ENCODE measurements at regions not wholly inside any gene's neighbourhood (a gene's known extent, or its start where the extent isn't known, plus 50 kb on each side); places are given as distances from the start of the nearest gene placed in this dataset.
"Not testable (repeated sequence)": the region's sequence is repeated elsewhere in the genome, so short reads cannot be mapped to it uniquely, and the experiment has no call there.

GRCh38 chr5:28807195-28807729, 1768.9 kb upstream of the CDH9 start:
- Mint-ChIP-seq H3K27me3 (no peaks in the 10 kb centered on the region), H3K27ac (no peak overlapping the region), H3K9me3 (peaks cover 0 to 4% of the 10 kb centered on the region in 2 donors), H3K36me3 (no peaks in the 10 kb centered on the region), H3K4me1 (no peaks in the 10 kb centered on the region), H3K4me3 (no peak overlapping the region)
- DNase-seq: no peak
- no peak for ATAC-seq (replicated peaks)

- DNase-seq; H3K4me1 Mint-ChIP-seq; H3K9me3 Mint-ChIP-seq; ATAC-seq (replicated peaks); H3K4me3 Mint-ChIP-seq; H3K36me3 Mint-ChIP-seq; H3K27me3 Mint-ChIP-seq; H3K27ac Mint-ChIP-seq: not testable (repeated sequence)
Observed at GRCh38 chr5:28799035-28799434, 1760.6 kb upstream of the CDH9 start.

GRCh38 chr5:28788954-28789353, 1750.6 kb upstream of the CDH9 start:
- no peak overlapping the region for H3K4me3 Mint-ChIP-seq
- ATAC-seq (replicated peaks): no peak
- DNase-seq: no peak
- no peak overlapping the region for H3K27ac Mint-ChIP-seq
- H3K27me3 Mint-ChIP-seq: no peaks in the 10 kb centered on the region
- peaks cover 3 to 4% of the 10 kb centered on the region in 2 donors for H3K9me3 Mint-ChIP-seq
- H3K36me3 Mint-ChIP-seq: no peaks in the 10 kb centered on the region
- H3K4me1 Mint-ChIP-seq: no peaks in the 10 kb centered on the region

GRCh38 chr5:28780083-28780692, 1741.8 kb upstream of the CDH9 start:
- no peaks in the 10 kb centered on the region for H3K27me3 Mint-ChIP-seq
- DNase-seq (no peak), ATAC-seq (replicated peaks) (no peak)
- no peaks in the 10 kb centered on the region for H3K36me3 Mint-ChIP-seq
- peaks cover 0 to 2% of the 10 kb centered on the region in 2 donors for H3K9me3 Mint-ChIP-seq
- no peak overlapping the region for H3K27ac Mint-ChIP-seq
- no peaks in the 10 kb centered on the region for H3K4me1 Mint-ChIP-seq
- H3K4me3 Mint-ChIP-seq: no peak overlapping the region

GRCh38 chr5:28779161-28779754, 1740.9 kb upstream of the CDH9 start:
- DNase-seq (no peak), ATAC-seq (replicated peaks) (no peak)
- Mint-ChIP-seq H3K4me3 (no peak overlapping the region), H3K27ac (no peak overlapping the region), H3K27me3 (no peaks in the 10 kb centered on the region), H3K36me3 (no peaks in the 10 kb centered on the region), H3K9me3 (no peaks in the 10 kb centered on the region), H3K4me1 (no peaks in the 10 kb centered on the region)

GRCh38 chr5:28770307-28770706, 1731.9 kb upstream of the CDH9 start:
- Mint-ChIP-seq H3K27me3 (no peaks in the 10 kb centered on the region), H3K27ac (no peak overlapping the region), H3K9me3 (no peaks in the 10 kb centered on the region), H3K4me1 (no peaks in the 10 kb centered on the region), H3K36me3 (no peaks in the 10 kb centered on the region), H3K4me3 (no peak overlapping the region)
- ATAC-seq (replicated peaks) (no peak), DNase-seq (no peak)

GRCh38 chr5:28766565-28767158, 1728.3 kb upstream of the CDH9 start:
- Mint-ChIP-seq H3K27ac (no peak overlapping the region), H3K9me3 (no peaks in the 10 kb centered on the region), H3K4me3 (no peak overlapping the region), H3K36me3 (no peaks in the 10 kb centered on the region), H3K4me1 (no peaks in the 10 kb centered on the region), H3K27me3 (no peaks in the 10 kb centered on the region)
- DNase-seq (no peak), ATAC-seq (replicated peaks) (no peak)

- H3K27me3 Mint-ChIP-seq: no peaks in the 10 kb centered on the region
- H3K4me1 Mint-ChIP-seq: no peaks in the 10 kb centered on the region
- H3K4me3 Mint-ChIP-seq: no peak overlapping the region
- DNase-seq: no peak
- no peak for ATAC-seq (replicated peaks)
- H3K27ac Mint-ChIP-seq: no peak overlapping the region
- no peaks in the 10 kb centered on the region for H3K36me3 Mint-ChIP-seq
- peaks cover 6 to 9% of the 10 kb centered on the region in 2 donors for H3K9me3 Mint-ChIP-seq
Observed at GRCh38 chr5:28751396-28751795, 1713.0 kb upstream of the CDH9 start.

GRCh38 chr5:28750251-28750650, 1711.9 kb upstream of the CDH9 start:
- no peaks in the 10 kb centered on the region for H3K4me1 Mint-ChIP-seq
- ATAC-seq (replicated peaks): no peak
- H3K27me3 Mint-ChIP-seq: no peaks in the 10 kb centered on the region
- peaks cover 6 to 9% of the 10 kb centered on the region in 2 donors for H3K9me3 Mint-ChIP-seq
- H3K36me3 Mint-ChIP-seq: no peaks in the 10 kb centered on the region
- DNase-seq: no peak
- H3K4me3 Mint-ChIP-seq: no peak overlapping the region
- H3K27ac Mint-ChIP-seq: no peak overlapping the region

- Mint-ChIP-seq H3K9me3 (peaks cover 3 to 9% of the 10 kb centered on the region in 2 donors), H3K4me1 (no peaks in the 10 kb centered on the region), H3K27me3 (no peaks in the 10 kb centered on the region), H3K27ac (no peak overlapping the region), H3K36me3 (no peaks in the 10 kb centered on the region), H3K4me3 (no peak overlapping the region)
- ATAC-seq (replicated peaks): no peak
- no peak for DNase-seq
Observed at GRCh38 chr5:28748446-28748845, 1710.1 kb upstream of the CDH9 start.

- Mint-ChIP-seq H3K9me3 (peaks cover 4 to 7% of the 10 kb centered on the region in 2 donors), H3K36me3 (no peaks in the 10 kb centered on the region), H3K27me3 (no peaks in the 10 kb centered on the region), H3K4me3 (no peak overlapping the region), H3K4me1 (no peaks in the 10 kb centered on the region), H3K27ac (no peak overlapping the region)
- ATAC-seq (replicated peaks) (no peak), DNase-seq (no peak)
Observed at GRCh38 chr5:28743716-28744110, 1705.3 kb upstream of the CDH9 start.

GRCh38 chr5:28743025-28743715, 1704.8 kb upstream of the CDH9 start:
- Mint-ChIP-seq H3K36me3 (no peaks in the 10 kb centered on the region), H3K27ac (no peak overlapping the region), H3K9me3 (peaks cover 2 to 6% of the 10 kb centered on the region in 2 donors), H3K27me3 (no peaks in the 10 kb centered on the region), H3K4me1 (no peaks in the 10 kb centered on the region), H3K4me3 (no peak overlapping the region)
- no peak for ATAC-seq (replicated peaks)
- DNase-seq: no peak

GRCh38 chr5:28737682-28738081, 1699.3 kb upstream of the CDH9 start:
- Mint-ChIP-seq H3K27ac (no peak overlapping the region), H3K9me3 (peaks cover 2 to 4% of the 10 kb centered on the region in 2 donors), H3K4me3 (no peak overlapping the region), H3K4me1 (no peaks in the 10 kb centered on the region), H3K27me3 (no peaks in the 10 kb centered on the region), H3K36me3 (no peaks in the 10 kb centered on the region)
- ATAC-seq (replicated peaks) (no peak), DNase-seq (no peak)

GRCh38 chr5:28737222-28737621, 1698.8 kb upstream of the CDH9 start:
- ATAC-seq (replicated peaks) (no peak), DNase-seq (no peak)
- no peaks in the 10 kb centered on the region for H3K4me1 Mint-ChIP-seq
- H3K27me3 Mint-ChIP-seq: no peaks in the 10 kb centered on the region
- no peaks in the 10 kb centered on the region for H3K36me3 Mint-ChIP-seq
- H3K27ac Mint-ChIP-seq: no peak overlapping the region
- H3K9me3 Mint-ChIP-seq: peaks cover 2 to 4% of the 10 kb centered on the region in 2 donors
- H3K4me3 Mint-ChIP-seq: no peak overlapping the region

- H3K9me3 Mint-ChIP-seq: peaks cover 2 to 4% of the 10 kb centered on the region in 2 donors
- DNase-seq (no peak), ATAC-seq (replicated peaks) (no peak)
- no peaks in the 10 kb centered on the region for H3K4me1 Mint-ChIP-seq
- no peak overlapping the region for H3K27ac Mint-ChIP-seq
- H3K4me3 Mint-ChIP-seq: no peak overlapping the region
- H3K27me3 Mint-ChIP-seq: no peaks in the 10 kb centered on the region
- H3K36me3 Mint-ChIP-seq: no peaks in the 10 kb centered on the region
Observed at GRCh38 chr5:28734396-28734795, 1696.0 kb upstream of the CDH9 start.
